B cell (primary cell): ENCODE measurements at regions not wholly inside any gene's neighbourhood (a gene's known extent, or its start where the extent isn't known, plus 50 kb on each side); places are given as distances from the start of the nearest gene placed in this dataset.

Experiments
- ATAC-seq: fragments of 200-7000 bp; cut with Tn5 transposase; one replicate; pipeline ENCODE4 v1.10.0; 2021; ENCODE audit warnings: low read depth, mild to moderate bottlenecking, moderate number of reproducible peaks, moderate library complexity
- CTCF ChIA-PET: fragments of 350-600 bp; sonication (Branson Sonifier 250); formaldehyde crosslinking; loops from one replicate; lab custom pipeline; 2021; ENCODE audit warnings: antibody characterized with exemption, inconsistent platforms; lab: Charles Lee
- POLR2A ChIA-PET: fragments of 350-600 bp; sonication (Branson Sonifier 250); formaldehyde crosslinking; loops from one replicate; lab custom pipeline; 2021; ENCODE audit warnings: antibody characterized with exemption; lab: Charles Lee
- DNase-seq: peaks from one replicate; pipeline ENCODE4 v3.0.0; 2013
- H2AFZ ChIP-seq: 2 replicates; pipeline ENCODE4 v1.6.1; 2012; ENCODE audit warnings: mild to moderate bottlenecking, low read depth, low read length; ENCODE audit not compliant: insufficient read depth, poor library complexity, severe bottlenecking
- H3K27ac ChIP-seq, 2 donors: 1 replicate in 1 of 2; 2 replicates in 1 of 2; pipeline ENCODE4 v1.5.1; 2012 to 2013; ENCODE audit warnings: low read length in 2 of 2, mild to moderate bottlenecking in 2 of 2, moderate library complexity in 1 of 2
- H3K27me3 ChIP-seq, 4 experiments: fragments of 200-600 bp in 1 of 4; sonication (generic) in 1 of 4; replicated peaks in 1 of 4; 1 replicate in 2 of 4; 2 replicates in 2 of 4; pipeline versions ENCODE4 v1.6.1 to v1.7.0; 2013 to 2016; ENCODE audit warnings: low read length in 3 of 4, mild to moderate bottlenecking in 2 of 4, mixed read lengths in 1 of 4, moderate library complexity in 1 of 4; ENCODE audit not compliant: insufficient read depth in 4 of 4, control insufficient read depth in 3 of 4; ENCODE audit errors: control extremely low read depth in 1 of 4
- H3K36me3 ChIP-seq, 2 experiments: replicated peaks in 1 of 2; 1 replicate in 1 of 2; 2 replicates in 1 of 2; pipeline versions ENCODE4 v1.6.1 to v1.7.1; 2013; ENCODE audit warnings: low read length in 1 of 2; ENCODE audit not compliant: insufficient read depth in 2 of 2, control insufficient read depth in 1 of 2; ENCODE audit errors: control extremely low read depth in 1 of 2, extremely low read depth in 1 of 2
- H3K4me1 ChIP-seq, 2 donors: fragments of 200-600 bp in 1 of 2; sonication (generic) in 1 of 2; 1 replicate in 1 of 2; 2 replicates in 1 of 2; pipeline versions ENCODE4 v1.5.1 to v1.6.1; 2013 to 2017; ENCODE audit warnings: low read length in 2 of 2; ENCODE audit not compliant: control insufficient read depth in 2 of 2, insufficient read depth in 2 of 2
- H3K4me2 ChIP-seq: replicated peaks from 2 replicates; pipeline ENCODE3; 2012; ENCODE audit warnings: mild to moderate bottlenecking, low read depth, low read length; ENCODE audit not compliant: poor library complexity, severe bottlenecking
- H3K4me3 ChIP-seq, 5 experiments: fragments of 200-600 bp in 1 of 5; sonication (generic) in 1 of 5; 1 replicate in 3 of 5; 2 replicates in 2 of 5; pipeline versions ENCODE4 v1.5.1 to v1.7.0; 2011 to 2016; ENCODE audit warnings: low read length in 4 of 5, mild to moderate bottlenecking in 4 of 5, low read depth in 2 of 5, control low read depth in 1 of 5, moderate library complexity in 1 of 5; ENCODE audit not compliant: insufficient read depth in 1 of 5; ENCODE audit errors: control extremely low read depth in 1 of 5, extremely low read depth in 1 of 5
- H3K79me2 ChIP-seq: fragments of 200-600 bp; sonication (generic); one replicate; pipeline ENCODE4 v1.6.0; 2016; ENCODE audit warnings: low read length; ENCODE audit not compliant: control insufficient read depth, insufficient read depth
- H3K9ac ChIP-seq: fragments of 200-600 bp; sonication (generic); 2 replicates; pipeline ENCODE4 v1.6.1; 2017; ENCODE audit warnings: mild to moderate bottlenecking, low read length, moderate library complexity
- H3K9me3 ChIP-seq, 3 donors: one replicate each; pipeline versions ENCODE4 v1.6.1 to v1.7.1; 2013; ENCODE audit warnings: low read length in 2 of 3; ENCODE audit not compliant: control insufficient read depth in 2 of 3, insufficient read depth in 1 of 3; ENCODE audit errors: control extremely low read depth in 1 of 3
- H4K20me1 ChIP-seq: 2 replicates; pipeline ENCODE4 v1.6.0; 2012; ENCODE audit warnings: mild to moderate bottlenecking, low read length; ENCODE audit not compliant: insufficient read depth, control insufficient read depth, poor library complexity, severe bottlenecking
- H3K27ac Mint-ChIP-seq: one replicate; pipeline ENCODE4 v1.8.0; 2021; ENCODE audit warnings: mixed read lengths
- H3K27me3 Mint-ChIP-seq: one replicate; pipeline ENCODE4 v1.8.0; 2021; ENCODE audit warnings: mixed read lengths
- H3K4me1 Mint-ChIP-seq: one replicate; pipeline ENCODE4 v1.8.0; 2021; ENCODE audit warnings: mixed read lengths
- H3K4me3 Mint-ChIP-seq: one replicate; pipeline ENCODE4 v1.8.0; 2021; ENCODE audit warnings: mixed read lengths
- H3K9me3 Mint-ChIP-seq: one replicate; pipeline ENCODE4 v1.8.0; 2022; ENCODE audit warnings: mixed read lengths; ENCODE audit not compliant: insufficient read depth
- CTCF ChIP-seq: fragments of 200-600 bp; IDR thresholded peaks from one replicate; pipeline ENCODE4 v1.8.0; 2022; ENCODE audit warnings: antibody characterized with exemption, mild to moderate bottlenecking
- EZH2 ChIP-seq: IDR thresholded peaks from 2 replicates; pipeline ENCODE4 v1.6.1; 2012; ENCODE audit warnings: borderline replicate concordance, low read depth, mild to moderate bottlenecking, moderate library complexity, low read length; ENCODE audit not compliant: insufficient read depth, poor library complexity, severe bottlenecking
- WGBS: methylation state at CpG from one replicate; pipeline ENCODE4 v1.1.5; 2013; ENCODE audit warnings: missing lambda C conversion rate; ENCODE audit not compliant: insufficient coverage; 5-methylcytosine and 5-hydroxymethylcytosine counted together
- intact Hi-C: fragments of 100-400 bp; cut with micrococcal nuclease; formaldehyde crosslinking; loops from one replicate; pipeline ENCODE4 v1.10.0; 2022

- Histone ChIP-seq H2AFZ (no peak overlapping the region), H3K9ac (no peak overlapping the region), H3K9me3 (peaks cover 0 to 3% (median 0%) of the 10 kb centered on the region in 3 donors), H3K79me2 (no peaks in the 10 kb centered on the region), H3K36me3 (no peaks in the 10 kb centered on the region), H4K20me1 (no peaks in the 10 kb centered on the region), H3K4me3 (no peak overlapping the region), H3K4me1 (no peaks in the 10 kb centered on the region), H3K27ac (no peak overlapping the region), H3K27me3 (peaks cover 0 to 3% (median 0%) of the 10 kb centered on the region in 4 experiments), H3K4me2 (no peak overlapping the region)
- CTCF ChIA-PET: no interaction called here
- Mint-ChIP-seq H3K27me3 (peaks cover 14% of the 10 kb centered on the region), H3K4me1 (no peaks in the 10 kb centered on the region), H3K9me3 (no peaks in the 10 kb centered on the region), H3K27ac (no peak overlapping the region), H3K4me3 (no peak overlapping the region)
- intact Hi-C loops: no loop called here
- DNase-seq (no peak), ATAC-seq (no peak)
- WGBS: 76% methylated on average over 6 of the region's 6 CpGs
- POLR2A ChIA-PET: interaction anchor here (0.7 kb wide), 1 partner anchor 1229 kb away, joined by 3 read pairs; no protein-coding TSS in a partner anchor
- TF ChIP-seq CTCF: no peak
- no peak for TF ChIP-seq EZH2
Measured at GRCh38 chr5:135691044-135691443, 112.3 kb upstream of the CXCL14 start.

- no peak overlapping the region for H3K9ac ChIP-seq
- intact Hi-C loops: no loop called here
Measured at GRCh38 chr5:135690466-135690865, 111.7 kb upstream of the CXCL14 start.

More at GRCh38 chr5:135690466-135690865, 111.7 kb upstream of the CXCL14 start:
- Histone ChIP-seq H3K4me3 (no peak overlapping the region), H4K20me1 (no peaks in the 10 kb centered on the region), H3K27ac (no peak overlapping the region), H3K79me2 (no peaks in the 10 kb centered on the region), H3K4me1 (no peaks in the 10 kb centered on the region), H3K4me2 (no peak overlapping the region), H2AFZ (no peak overlapping the region), H3K9me3 (peaks cover 0 to 3% (median 0%) of the 10 kb centered on the region in 3 donors), H3K36me3 (no peaks in the 10 kb centered on the region), H3K27me3 (peaks cover 0 to 3% (median 0%) of the 10 kb centered on the region in 4 experiments)
- H3K27me3 Mint-ChIP-seq: peaks cover 14% of the 10 kb centered on the region
- H3K27ac Mint-ChIP-seq: no peak overlapping the region
- POLR2A ChIA-PET: no interaction called here
- no peaks in the 10 kb centered on the region for H3K9me3 Mint-ChIP-seq
- TF ChIP-seq EZH2: no peak
- no peak for TF ChIP-seq CTCF
- DNase-seq (no peak), ATAC-seq (no peak)
- CTCF ChIA-PET: no interaction called here
- no peak overlapping the region for H3K4me3 Mint-ChIP-seq
- 86% methylated on average over 1 of the region's 2 CpGs for WGBS
- H3K4me1 Mint-ChIP-seq: no peaks in the 10 kb centered on the region
